T-helper 1 cell treated with Interleukin-12 subunit alpha and Interleukin-12 subunit beta and Interleukin-4 antibody, amounts not matched to agents 30 μg/mL and 1 μg/mL, for 36 hours (primary cell): ENCODE measurements at regions not wholly inside any gene's neighbourhood (a gene's known extent, or its start where the extent isn't known, plus 50 kb on each side); places are given as distances from the start of the nearest gene placed in this dataset.

Source experiments
- H3K27ac Mint-ChIP-seq: one replicate; pipeline ENCODE4 v1.8.0; 2021; ENCODE audit warnings: mild to moderate bottlenecking, mixed read lengths
- H3K27me3 Mint-ChIP-seq: one replicate; pipeline ENCODE4 v1.8.0; 2021; ENCODE audit warnings: low read depth, mixed read lengths
- H3K36me3 Mint-ChIP-seq: one replicate; pipeline ENCODE4 v1.8.0; 2021; ENCODE audit warnings: low read depth, mixed read lengths
- H3K4me1 Mint-ChIP-seq: one replicate; pipeline ENCODE4 v1.8.0; 2021; ENCODE audit warnings: low read depth, mixed read lengths
- H3K4me3 Mint-ChIP-seq: one replicate; pipeline ENCODE4 v1.8.0; 2021; ENCODE audit warnings: mild to moderate bottlenecking, moderate library complexity, mixed read lengths
- H3K9me3 Mint-ChIP-seq: one replicate; pipeline ENCODE4 v1.8.0; 2021; ENCODE audit warnings: mixed read lengths

DNA sequence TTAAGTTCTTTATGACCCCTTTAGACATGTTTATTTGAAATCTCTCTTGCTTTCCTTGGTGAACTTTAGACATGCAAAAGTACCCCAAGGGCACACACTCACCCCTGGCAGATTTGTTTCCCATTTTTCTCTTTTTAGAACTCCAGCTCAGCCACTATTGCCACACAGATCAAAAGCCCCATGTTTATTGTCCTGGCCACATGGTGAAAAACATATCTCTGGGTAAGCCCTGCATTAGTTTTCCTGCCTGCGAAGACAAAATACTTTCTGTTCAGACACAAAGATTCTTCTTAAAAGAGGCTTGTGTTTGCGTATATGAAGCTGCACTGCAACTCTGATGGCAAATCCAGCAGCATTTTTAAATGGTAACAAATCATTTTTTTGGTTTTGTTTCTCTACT lies 200.0 kb downstream of the POLR1F start:
- Mint-ChIP-seq H3K36me3 (no peaks in the 10 kb centered on the region), H3K27me3 (no peaks in the 10 kb centered on the region), H3K27ac (no peak overlapping the region), H3K4me3 (no peak overlapping the region), H3K9me3 (no peaks in the 10 kb centered on the region), H3K4me1 (no peaks in the 10 kb centered on the region)

DNA sequence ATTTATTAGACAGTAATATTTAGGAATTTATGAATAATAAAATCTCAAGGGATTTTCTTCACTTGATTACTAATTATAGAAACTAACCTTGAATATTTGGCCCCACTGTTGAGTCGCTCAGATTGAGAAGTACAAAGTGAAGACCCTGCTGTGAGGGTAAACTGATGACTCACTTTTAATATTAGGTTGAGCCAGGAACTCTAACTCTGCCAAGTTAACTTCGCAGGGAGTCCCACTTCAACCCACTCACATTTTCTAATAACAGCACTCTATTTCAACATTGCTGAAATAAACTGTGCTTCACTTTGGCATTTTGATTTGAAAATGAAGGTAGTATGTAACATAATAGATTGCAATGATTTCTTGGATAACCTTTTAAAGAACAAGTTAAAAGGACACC lies 200.7 kb downstream of the POLR1F start:
- no peak overlapping the region for H3K27ac Mint-ChIP-seq
- no peaks in the 10 kb centered on the region for H3K36me3 Mint-ChIP-seq
- no peaks in the 10 kb centered on the region for H3K9me3 Mint-ChIP-seq
- no peak overlapping the region for H3K4me3 Mint-ChIP-seq
- H3K27me3 Mint-ChIP-seq = no peaks in the 10 kb centered on the region
- no peaks in the 10 kb centered on the region for H3K4me1 Mint-ChIP-seq

DNA sequence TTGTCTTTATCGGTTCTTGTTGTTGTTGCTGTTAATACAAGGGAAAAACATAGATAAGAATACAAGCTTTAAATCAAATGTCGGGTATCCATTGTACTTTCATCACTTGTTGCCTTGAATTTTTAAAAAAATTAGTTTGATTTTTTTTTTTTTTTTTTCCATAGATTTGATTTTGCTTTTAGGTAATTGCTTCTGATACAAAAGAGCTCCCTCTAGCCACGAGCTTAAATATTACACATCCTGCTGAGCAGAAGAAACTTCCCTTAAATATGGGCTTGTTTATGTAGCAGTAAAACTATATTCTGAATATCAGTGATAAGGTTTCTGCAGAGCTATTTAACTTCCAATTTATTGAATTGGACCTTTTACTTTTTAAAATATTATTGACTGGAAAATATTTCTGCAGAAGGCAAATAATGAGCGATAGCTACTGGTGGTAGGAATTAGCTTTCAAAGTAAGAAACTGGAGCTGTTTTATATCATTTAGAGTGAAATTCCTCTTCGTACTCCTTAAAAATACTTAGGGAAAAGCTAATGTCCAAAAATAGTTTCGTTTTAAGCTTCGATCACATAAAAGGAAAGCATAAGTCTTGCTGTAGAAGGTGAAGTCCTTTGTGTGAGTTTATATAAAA lies 216.9 kb downstream of the POLR1F start:
- H3K27me3 Mint-ChIP-seq = no peaks in the 10 kb centered on the region

DNA sequence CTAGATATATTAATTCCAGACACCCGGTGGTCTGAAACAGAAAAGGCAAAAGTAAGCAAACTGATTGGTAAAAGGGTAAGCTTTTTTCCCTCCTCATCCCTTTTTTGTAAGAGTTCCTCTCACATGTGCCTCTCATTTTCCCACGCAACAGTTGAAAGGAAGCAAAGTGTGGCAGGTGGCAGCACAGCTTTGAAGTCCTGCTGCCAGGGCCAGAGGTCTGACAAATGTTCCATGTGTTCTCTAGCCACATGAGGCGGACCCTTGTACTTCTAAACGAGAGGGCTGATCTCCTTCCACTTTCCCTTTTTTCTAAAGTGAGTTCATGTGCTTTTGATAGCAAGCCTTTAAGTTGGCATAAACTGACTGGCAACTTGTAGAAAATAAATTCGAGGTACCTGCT lies 217.5 kb downstream of the POLR1F start:
- Mint-ChIP-seq H3K36me3 (no peaks in the 10 kb centered on the region), H3K9me3 (peaks cover 11% of the 10 kb centered on the region), H3K27ac (no peak overlapping the region), H3K27me3 (no peaks in the 10 kb centered on the region), H3K4me1 (no peaks in the 10 kb centered on the region), H3K4me3 (no peak overlapping the region)

More for the DNA sequence above, 216.9 kb downstream of the POLR1F start:
- Mint-ChIP-seq H3K9me3 (peaks cover 11% of the 10 kb centered on the region), H3K36me3 (no peaks in the 10 kb centered on the region), H3K27ac (no peak overlapping the region), H3K4me3 (no peak overlapping the region), H3K4me1 (no peaks in the 10 kb centered on the region)

GRCh38 chr7:19489162-19489820 lies 219.5 kb downstream of the POLR1F start:
- Mint-ChIP-seq H3K9me3 (peaks cover 7% of the 10 kb centered on the region), H3K27ac (no peak overlapping the region), H3K36me3 (no peaks in the 10 kb centered on the region), H3K4me3 (no peak overlapping the region), H3K27me3 (no peaks in the 10 kb centered on the region), H3K4me1 (no peaks in the 10 kb centered on the region)

DNA sequence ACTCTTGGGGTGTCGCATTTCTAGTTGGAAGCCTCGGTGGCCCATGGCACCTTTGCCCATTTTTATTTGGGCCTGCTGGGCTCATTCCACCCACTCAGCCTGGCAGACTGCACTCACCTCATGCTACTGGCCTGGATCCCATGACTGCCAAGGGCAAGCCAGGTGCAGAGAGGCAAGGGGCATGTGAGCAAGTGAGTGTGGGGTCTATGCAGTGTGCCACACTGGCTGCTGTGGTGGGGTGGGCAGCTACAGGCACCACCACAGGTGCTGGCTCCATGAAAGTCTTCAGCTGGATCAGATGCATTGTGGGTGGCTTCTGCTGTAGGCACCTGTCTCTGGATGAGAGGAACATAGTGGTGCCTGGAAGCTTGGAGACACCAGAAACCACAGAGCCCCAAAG lies 220.8 kb downstream of the POLR1F start:
- no peak overlapping the region for H3K4me3 Mint-ChIP-seq
- H3K27me3 Mint-ChIP-seq = no peaks in the 10 kb centered on the region
- H3K36me3 Mint-ChIP-seq = no peaks in the 10 kb centered on the region
- H3K9me3 Mint-ChIP-seq = no peaks in the 10 kb centered on the region
- no peak overlapping the region for H3K27ac Mint-ChIP-seq
- H3K4me1 Mint-ChIP-seq = no peaks in the 10 kb centered on the region

DNA sequence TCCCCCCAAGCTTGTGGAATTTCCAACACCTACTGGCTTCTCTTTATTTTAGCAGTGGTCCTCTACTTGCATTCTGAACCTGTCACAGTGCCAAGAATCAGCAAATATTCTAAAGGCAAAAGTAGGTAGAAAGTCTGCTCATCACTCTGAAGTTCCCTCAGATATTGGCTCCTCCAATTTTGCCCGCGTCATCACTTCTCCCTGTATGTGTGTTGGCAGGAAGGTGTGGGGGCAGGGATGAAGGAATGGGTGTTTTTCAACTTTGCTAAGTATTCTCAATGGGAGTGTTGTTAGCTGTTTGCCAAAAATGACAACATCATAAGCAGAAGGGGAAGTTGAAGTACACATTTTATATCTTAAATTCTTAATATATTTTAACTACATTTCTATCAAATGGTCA lies 226.2 kb downstream of the POLR1F start:
- H3K27me3 Mint-ChIP-seq = no peaks in the 10 kb centered on the region
- H3K4me3 Mint-ChIP-seq = no peak overlapping the region
- peaks cover 3% of the 10 kb centered on the region for H3K4me1 Mint-ChIP-seq
- no peak overlapping the region for H3K27ac Mint-ChIP-seq
- peaks cover 10% of the 10 kb centered on the region for H3K9me3 Mint-ChIP-seq
- H3K36me3 Mint-ChIP-seq = no peaks in the 10 kb centered on the region

GRCh38 chr7:19480383-19480782 lies 228.5 kb downstream of the POLR1F start:
- H3K9me3 Mint-ChIP-seq = peaks cover 10% of the 10 kb centered on the region
- H3K4me3 Mint-ChIP-seq = no peak overlapping the region
- no peak overlapping the region for H3K27ac Mint-ChIP-seq
- no peaks in the 10 kb centered on the region for H3K27me3 Mint-ChIP-seq
- peaks cover 3% of the 10 kb centered on the region for H3K4me1 Mint-ChIP-seq
- H3K36me3 Mint-ChIP-seq = no peaks in the 10 kb centered on the region

GRCh38 chr7:19470031-19470430 lies 238.8 kb downstream of the POLR1F start:
- no peaks in the 10 kb centered on the region for H3K4me1 Mint-ChIP-seq
- H3K27ac Mint-ChIP-seq = no peak overlapping the region
- no peaks in the 10 kb centered on the region for H3K36me3 Mint-ChIP-seq
- H3K9me3 Mint-ChIP-seq = no peaks in the 10 kb centered on the region
- H3K27me3 Mint-ChIP-seq = no peaks in the 10 kb centered on the region
- H3K4me3 Mint-ChIP-seq = no peak overlapping the region

DNA sequence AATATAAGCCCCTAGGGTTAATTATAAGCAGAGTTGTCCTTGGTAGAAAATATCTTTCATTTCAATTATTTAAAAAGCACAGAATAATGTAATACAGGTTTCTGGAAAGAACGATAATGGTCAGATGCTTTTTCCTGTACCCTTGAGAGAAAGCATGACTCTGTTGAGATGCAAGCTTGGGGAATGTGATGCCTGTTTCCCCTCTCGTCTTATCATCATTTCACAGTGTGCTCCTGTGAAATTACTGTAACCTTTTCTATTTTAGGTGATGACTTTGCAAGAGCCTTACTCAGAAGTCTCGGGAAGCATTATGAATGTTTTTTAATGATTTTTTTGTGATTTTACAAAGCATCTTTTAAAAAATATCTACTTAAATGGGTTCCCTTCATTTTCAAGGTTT lies 243.0 kb downstream of the POLR1F start:
- Mint-ChIP-seq H3K4me1 (no peaks in the 10 kb centered on the region), H3K36me3 (no peaks in the 10 kb centered on the region), H3K27ac (no peak overlapping the region), H3K4me3 (no peak overlapping the region), H3K27me3 (no peaks in the 10 kb centered on the region), H3K9me3 (no peaks in the 10 kb centered on the region)

GRCh38 chr7:19464751-19465150 lies 244.1 kb downstream of the POLR1F start:
- no peak overlapping the region for H3K4me3 Mint-ChIP-seq
- H3K27ac Mint-ChIP-seq = no peak overlapping the region
- no peaks in the 10 kb centered on the region for H3K27me3 Mint-ChIP-seq
- H3K36me3 Mint-ChIP-seq = no peaks in the 10 kb centered on the region
- no peaks in the 10 kb centered on the region for H3K4me1 Mint-ChIP-seq
- H3K9me3 Mint-ChIP-seq = no peaks in the 10 kb centered on the region

DNA sequence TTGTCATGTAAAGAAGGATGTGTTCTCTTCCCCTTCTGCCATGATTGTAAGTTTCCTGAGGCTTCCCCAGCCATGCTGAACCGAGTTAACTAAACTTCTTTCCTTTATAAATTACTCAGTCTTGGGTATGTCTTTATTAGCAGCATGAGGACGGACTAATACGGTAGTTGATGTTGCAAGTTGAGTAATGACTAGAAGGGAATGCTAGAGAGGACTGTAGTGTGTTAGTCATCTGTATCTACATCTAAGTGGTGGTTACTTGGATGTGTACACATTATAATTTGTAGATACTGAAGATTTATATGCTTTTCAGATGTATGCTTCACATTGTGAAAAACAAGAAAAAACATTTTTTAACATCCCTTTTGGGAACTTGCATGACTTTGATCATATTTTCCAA lies 244.6 kb downstream of the POLR1F start:
- Mint-ChIP-seq H3K4me3 (no peak overlapping the region), H3K9me3 (no peaks in the 10 kb centered on the region), H3K4me1 (no peaks in the 10 kb centered on the region), H3K27me3 (no peaks in the 10 kb centered on the region), H3K36me3 (no peaks in the 10 kb centered on the region), H3K27ac (no peak overlapping the region)

DNA sequence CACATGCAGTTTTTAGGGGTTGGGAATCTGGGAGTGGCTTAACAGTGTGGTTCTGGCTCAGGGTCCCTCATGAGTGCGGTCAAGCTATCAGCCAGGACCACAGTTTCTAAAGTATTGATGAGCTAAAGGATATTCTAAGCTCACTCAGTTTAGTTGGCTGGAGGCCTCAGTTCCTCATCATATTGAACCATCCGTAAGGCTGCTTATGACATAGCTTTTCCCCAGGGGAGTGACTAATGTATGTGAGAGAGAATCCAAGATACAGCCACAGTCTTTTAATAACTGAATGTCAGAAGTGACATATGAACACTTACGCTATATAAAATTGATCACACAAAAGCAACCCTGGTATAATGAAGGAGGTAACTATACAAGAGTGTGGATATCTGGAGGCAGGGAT lies 245.3 kb downstream of the POLR1F start:
- no peak overlapping the region for H3K4me3 Mint-ChIP-seq
- H3K4me1 Mint-ChIP-seq = no peaks in the 10 kb centered on the region
- no peaks in the 10 kb centered on the region for H3K9me3 Mint-ChIP-seq
- H3K27me3 Mint-ChIP-seq = no peaks in the 10 kb centered on the region
- no peaks in the 10 kb centered on the region for H3K36me3 Mint-ChIP-seq
- no peak overlapping the region for H3K27ac Mint-ChIP-seq

GRCh38 chr7:19455623-19456022 lies 253.2 kb downstream of the POLR1F start:
- Mint-ChIP-seq H3K27ac (no peak overlapping the region), H3K4me1 (no peaks in the 10 kb centered on the region), H3K36me3 (no peaks in the 10 kb centered on the region), H3K27me3 (no peaks in the 10 kb centered on the region), H3K9me3 (peaks cover 8% of the 10 kb centered on the region), H3K4me3 (no peak overlapping the region)

DNA sequence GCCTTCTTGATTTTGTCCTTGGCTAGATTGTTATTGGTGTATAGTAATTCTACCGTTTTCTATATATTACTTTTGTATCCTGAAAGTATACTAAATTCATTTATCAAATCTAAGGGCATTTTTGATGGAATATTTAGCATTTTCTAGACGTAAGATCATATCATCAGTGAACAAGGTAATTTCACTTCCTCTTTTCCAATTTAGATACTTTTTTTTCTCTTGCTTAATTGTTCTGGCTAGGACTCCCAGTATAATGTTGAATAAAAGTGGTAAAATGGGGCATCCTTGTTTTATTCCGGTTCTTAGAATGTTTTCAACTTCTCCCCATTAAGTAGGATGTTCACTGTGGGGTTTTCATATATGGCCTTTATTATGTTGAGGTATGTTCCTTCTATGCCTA lies 260.7 kb downstream of the POLR1F start:
- Mint-ChIP-seq H3K9me3 (no peaks in the 10 kb centered on the region), H3K4me1 (no peaks in the 10 kb centered on the region), H3K4me3 (no peak overlapping the region), H3K27me3 (no peaks in the 10 kb centered on the region), H3K27ac (no peak overlapping the region), H3K36me3 (no peaks in the 10 kb centered on the region)
